Endodermal cell (in vitro differentiated cells): ENCODE measurements at regions not wholly inside any gene's neighbourhood (a gene's known extent, or its start where the extent isn't known, plus 50 kb on each side); places are given as distances from the start of the nearest gene placed in this dataset.

Experiments used
- DNase-seq: peaks from one replicate; pipeline ENCODE4 v3.0.0-alpha.2; 2017
- H3K27ac ChIP-seq: 2 replicates; pipeline ENCODE4 v1.5.1; 2013; ENCODE audit warnings: mild to moderate bottlenecking, low read depth, low read length, moderate library complexity
- H3K27me3 ChIP-seq: 2 replicates; pipeline ENCODE4 v1.6.1; 2013; ENCODE audit warnings: mild to moderate bottlenecking, low read length, moderate library complexity; ENCODE audit not compliant: insufficient read depth, control insufficient read depth, poor library complexity, severe bottlenecking
- H3K36me3 ChIP-seq: 2 replicates; pipeline ENCODE4 v1.7.0; 2013; ENCODE audit warnings: mild to moderate bottlenecking, low read length, moderate library complexity; ENCODE audit not compliant: control insufficient read depth, insufficient read depth
- H3K4me1 ChIP-seq: one replicate; pipeline ENCODE4 v1.7.0; 2013; ENCODE audit warnings: low read length; ENCODE audit not compliant: control insufficient read depth, insufficient read depth
- H3K4me3 ChIP-seq: 2 replicates; pipeline ENCODE4 v1.5.1; 2013; ENCODE audit warnings: mild to moderate bottlenecking, low read length, moderate library complexity
- H3K9ac ChIP-seq: 2 replicates; pipeline ENCODE4 v1.6.1; 2013; ENCODE audit warnings: mild to moderate bottlenecking, low read length, moderate library complexity; ENCODE audit not compliant: poor library complexity, severe bottlenecking; ENCODE audit errors: extremely low read depth
- H3K9me3 ChIP-seq: 2 replicates; pipeline ENCODE4 v1.6.1; 2013; ENCODE audit warnings: mild to moderate bottlenecking, low read length, moderate library complexity; ENCODE audit not compliant: control insufficient read depth
- H3K27ac Mint-ChIP-seq: 2 replicates; pipeline ENCODE4 v1.8.0; 2020; ENCODE audit warnings: mixed read lengths
- H3K27me3 Mint-ChIP-seq: 2 replicates; pipeline ENCODE4 v1.8.0; 2021; ENCODE audit warnings: mild to moderate bottlenecking, mixed read lengths; ENCODE audit not compliant: insufficient read depth
- H3K36me3 Mint-ChIP-seq: 2 replicates; pipeline ENCODE4 v1.8.0; 2020; ENCODE audit warnings: low read depth, mixed read lengths
- H3K4me1 Mint-ChIP-seq: 2 replicates; pipeline ENCODE4 v1.8.0; 2020; ENCODE audit warnings: mixed read lengths
- H3K4me3 Mint-ChIP-seq: 2 replicates; pipeline ENCODE4 v1.8.0; 2020; ENCODE audit warnings: mild to moderate bottlenecking, moderate library complexity, mixed read lengths
- H3K9me3 Mint-ChIP-seq: 2 replicates; pipeline ENCODE4 v1.8.0; 2020; ENCODE audit warnings: mild to moderate bottlenecking, mixed read lengths
- WGBS, 2 experiments: methylation state at CpG; one replicate each; pipeline versions ENCODE4 v1.1.5 to v1.1.7; 2013; ENCODE audit warnings: missing lambda C conversion rate in 2 of 2, mixed read lengths in 1 of 2; ENCODE audit not compliant: insufficient coverage in 1 of 2, insufficient read length in 1 of 2; 5-methylcytosine and 5-hydroxymethylcytosine counted together
- TF ChIP-seq, protein P1 (sequence below): fragments of 200-600 bp; sonication (generic); conservative IDR thresholded peaks from 2 replicates; pipeline ENCODE4 v1.5.0; 2021; ENCODE audit warnings: antibody characterized with exemption, mild to moderate bottlenecking

DNA sequence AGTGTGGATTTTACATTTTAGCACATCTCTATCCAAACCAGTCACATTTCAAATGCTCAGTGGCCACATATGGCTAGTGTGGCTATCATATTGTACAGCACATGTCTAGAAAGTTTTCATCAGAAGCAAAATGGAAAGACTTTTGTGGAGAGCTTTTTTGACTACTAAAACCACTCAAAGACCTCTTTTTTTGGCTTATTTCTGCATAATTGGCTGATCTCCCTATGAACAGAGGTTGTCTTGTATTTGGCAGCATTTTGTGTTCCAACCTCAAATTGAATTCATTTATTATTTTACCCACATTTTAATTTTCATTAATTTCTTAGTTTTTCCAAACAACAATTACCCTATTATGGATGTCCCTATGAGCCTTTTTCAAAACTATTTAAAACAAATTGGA lies 395.7 kb downstream of the TLE1 start:
- DNase-seq, result no peak
- Histone ChIP-seq H3K36me3 (no peaks in the 10 kb centered on the region), H3K4me3 (peak overlapping the region; percentile 36), H3K9ac (no peak overlapping the region), H3K27ac (no peak overlapping the region), H3K4me1 (no peaks in the 10 kb centered on the region), H3K27me3 (no peaks in the 10 kb centered on the region), H3K9me3 (peaks cover 1% of the 10 kb centered on the region)
- Mint-ChIP-seq H3K36me3 (no peaks in the 10 kb centered on the region), H3K4me3 (no peak overlapping the region), H3K4me1 (peaks cover 6% of the 10 kb centered on the region), H3K27ac (no peak overlapping the region), H3K27me3 (peaks cover 4% of the 10 kb centered on the region), H3K9me3 (peaks cover 4% of the 10 kb centered on the region)
- TF ChIP-seq, protein P1, sequence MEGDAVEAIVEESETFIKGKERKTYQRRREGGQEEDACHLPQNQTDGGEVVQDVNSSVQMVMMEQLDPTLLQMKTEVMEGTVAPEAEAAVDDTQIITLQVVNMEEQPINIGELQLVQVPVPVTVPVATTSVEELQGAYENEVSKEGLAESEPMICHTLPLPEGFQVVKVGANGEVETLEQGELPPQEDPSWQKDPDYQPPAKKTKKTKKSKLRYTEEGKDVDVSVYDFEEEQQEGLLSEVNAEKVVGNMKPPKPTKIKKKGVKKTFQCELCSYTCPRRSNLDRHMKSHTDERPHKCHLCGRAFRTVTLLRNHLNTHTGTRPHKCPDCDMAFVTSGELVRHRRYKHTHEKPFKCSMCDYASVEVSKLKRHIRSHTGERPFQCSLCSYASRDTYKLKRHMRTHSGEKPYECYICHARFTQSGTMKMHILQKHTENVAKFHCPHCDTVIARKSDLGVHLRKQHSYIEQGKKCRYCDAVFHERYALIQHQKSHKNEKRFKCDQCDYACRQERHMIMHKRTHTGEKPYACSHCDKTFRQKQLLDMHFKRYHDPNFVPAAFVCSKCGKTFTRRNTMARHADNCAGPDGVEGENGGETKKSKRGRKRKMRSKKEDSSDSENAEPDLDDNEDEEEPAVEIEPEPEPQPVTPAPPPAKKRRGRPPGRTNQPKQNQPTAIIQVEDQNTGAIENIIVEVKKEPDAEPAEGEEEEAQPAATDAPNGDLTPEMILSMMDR, result no peak

DNA sequence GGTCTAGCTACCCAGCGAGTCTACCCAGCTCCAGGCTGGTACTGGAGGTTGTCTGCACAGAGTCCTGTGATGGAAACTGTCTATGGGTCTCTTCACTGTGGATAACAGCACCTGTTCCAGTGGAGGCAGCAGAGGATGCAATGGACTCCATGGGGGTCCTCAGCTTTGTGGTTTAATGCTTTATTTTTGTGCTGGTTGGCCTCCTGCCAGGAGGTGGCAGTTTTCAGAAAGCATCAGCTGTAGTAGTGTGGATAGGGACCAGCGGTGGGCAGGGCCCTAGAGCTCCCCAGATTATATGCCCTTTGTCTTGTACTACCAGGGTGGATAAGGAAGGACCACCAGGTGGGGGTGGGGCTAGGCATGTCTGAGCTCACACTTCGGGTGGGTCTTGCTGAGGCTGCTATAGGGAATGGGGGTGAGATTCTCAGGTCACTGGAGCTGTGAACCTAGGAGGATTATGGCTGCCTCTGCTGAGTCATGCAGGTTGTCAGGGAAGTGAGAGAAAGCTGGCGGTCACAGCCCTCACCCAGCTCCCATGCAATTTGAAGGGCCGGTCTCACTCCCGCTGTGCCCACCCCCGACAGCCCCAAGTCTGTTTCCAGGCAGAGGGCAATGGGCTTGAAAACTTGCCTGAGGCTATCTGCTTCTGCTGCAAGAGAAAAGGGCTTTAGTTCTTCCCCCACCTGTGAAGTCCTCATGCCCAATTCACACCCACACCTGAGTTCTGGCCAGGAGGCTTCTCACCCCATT lies 397.1 kb downstream of the TLE1 start:
- TF ChIP-seq, protein P1, result peak; percentile 40
- Histone ChIP-seq H3K4me3 (no peak overlapping the region), H3K9ac (no peak overlapping the region), H3K27ac (no peak overlapping the region), H3K4me1 (no peaks in the 10 kb centered on the region), H3K9me3 (peaks cover under 1% of the 10 kb centered on the region), H3K36me3 (no peaks in the 10 kb centered on the region), H3K27me3 (no peaks in the 10 kb centered on the region)
- peak; percentile 89 for DNase-seq
- Mint-ChIP-seq H3K27ac (peak overlapping the region; percentile 91), H3K4me3 (no peak overlapping the region), H3K9me3 (peaks cover 8% of the 10 kb centered on the region), H3K4me1 (peaks cover 6% of the 10 kb centered on the region), H3K27me3 (peaks cover 4% of the 10 kb centered on the region), H3K36me3 (no peaks in the 10 kb centered on the region)
- WGBS, 2 experiments, result 78 to 100% methylated on average over 2 to 7 of the region's 7 CpGs

DNA sequence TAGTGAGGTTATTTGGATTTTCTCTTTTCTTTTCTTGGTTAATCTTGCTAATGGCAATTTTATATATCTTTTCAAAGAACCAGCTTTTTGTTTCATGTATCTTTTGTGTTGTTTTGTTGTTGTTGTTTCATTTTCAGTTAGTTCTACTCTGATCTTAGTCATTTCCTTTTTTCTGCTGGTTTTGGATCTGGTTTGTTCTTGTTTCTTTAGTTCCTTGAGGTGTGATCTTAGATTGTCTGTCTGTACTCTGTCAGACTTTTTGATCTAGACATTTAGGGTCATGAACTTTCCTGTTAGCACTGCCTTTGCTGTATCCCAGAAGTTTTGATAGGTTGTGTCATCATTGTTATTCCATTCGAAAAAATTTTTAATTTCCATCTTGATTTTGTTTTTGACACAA lies 399.7 kb downstream of the TLE1 start:
- Histone ChIP-seq H3K9ac (no peak overlapping the region), H3K4me1 (no peaks in the 10 kb centered on the region), H3K36me3 (no peaks in the 10 kb centered on the region), H3K4me3 (no peak overlapping the region), H3K27me3 (no peaks in the 10 kb centered on the region), H3K9me3 (peaks cover 6% of the 10 kb centered on the region), H3K27ac (no peak overlapping the region)
- H3K9me3 Mint-ChIP-seq, result peaks cover 17% of the 10 kb centered on the region
- H3K27me3 Mint-ChIP-seq, result peaks cover 4% of the 10 kb centered on the region
- no peaks in the 10 kb centered on the region for H3K36me3 Mint-ChIP-seq
- TF ChIP-seq, protein P1, result no peak
- no peak overlapping the region for H3K4me3 Mint-ChIP-seq
- WGBS, 2 experiments, result 100% methylated on average over 1 of the region's 1 CpG; no CpG with 5 or more reads in 1 of the 2 experiments
- no peak for DNase-seq
- H3K27ac Mint-ChIP-seq, result no peak overlapping the region
- peaks cover 6% of the 10 kb centered on the region for H3K4me1 Mint-ChIP-seq
